ENCODE measurements at regions not wholly inside any gene's neighbourhood (a gene's known extent, or its start where the extent isn't known, plus 50 kb on each side); places are given as distances from the start of the nearest gene placed in this dataset.

GRCh38 chr10:83656924-83657323 is 482.4 kb upstream of the GHITM start:
- no peak for TF ChIP-seq CTCF (IDR thresholded peaks at IDR 0.05)
- TF ChIP-seq POLR2A (IDR thresholded peaks at IDR 0.05): no peak

Data from thyroid gland (tissue), 4 donors.